H1 (cell line): ENCODE measurements at regions not wholly inside any gene's neighbourhood (a gene's known extent, or its start where the extent isn't known, plus 50 kb on each side); places are given as distances from the start of the nearest gene placed in this dataset.

Experiments
- ATF2 ChIP-seq: IDR thresholded peaks from 2 replicates; pipeline ENCODE4 v1.6.1; 2012; ENCODE audit warnings: low read length, inconsistent platforms
- BACH1 ChIP-seq: IDR thresholded peaks from 2 replicates; pipeline ENCODE4 v1.6.1; 2012; ENCODE audit warnings: low read length, improper control_type of control experiment
- BRCA1 ChIP-seq: IDR thresholded peaks from 2 replicates; pipeline ENCODE4 v1.6.1; 2012; ENCODE audit warnings: low read depth, low read length, improper control_type of control experiment
- CEBPB ChIP-seq: IDR thresholded peaks from 2 replicates; pipeline ENCODE4 v1.6.1; 2012; ENCODE audit warnings: low read depth, low read length
- FOSL1 ChIP-seq: IDR thresholded peaks from 2 replicates; pipeline ENCODE4 v1.6.1; 2011; ENCODE audit warnings: mild to moderate bottlenecking, low read depth, low read length, moderate library complexity; ENCODE audit not compliant: insufficient read depth
- GABPA ChIP-seq: IDR thresholded peaks from 2 replicates; pipeline ENCODE4 v1.6.1; 2011; ENCODE audit warnings: mild to moderate bottlenecking, low read length, moderate library complexity, borderline replicate concordance; ENCODE audit not compliant: insufficient read depth
- JUND ChIP-seq: IDR thresholded peaks from 2 replicates; pipeline ENCODE4 v1.6.1; 2011; ENCODE audit warnings: mild to moderate bottlenecking, improper control_type of control experiment, low read length
- NANOG ChIP-seq: IDR thresholded peaks from 2 replicates; pipeline ENCODE4 v1.6.1; 2011; ENCODE audit warnings: low read length, low read depth, mild to moderate bottlenecking, inconsistent platforms; ENCODE audit not compliant: insufficient read depth, poor library complexity, severe bottlenecking
- POLR2AphosphoS5 ChIP-seq: IDR thresholded peaks from 2 replicates; pipeline ENCODE4 v1.6.1; 2011; ENCODE audit warnings: low read depth, low read length
- RXRA ChIP-seq: IDR thresholded peaks from 2 replicates; pipeline ENCODE4 v1.6.1; 2011; ENCODE audit warnings: low read depth, mild to moderate bottlenecking, low read length, moderate library complexity; ENCODE audit not compliant: insufficient read depth
- SIN3A ChIP-seq, 2 experiments: IDR thresholded peaks in 1 of 2; conservative IDR thresholded peaks in 1 of 2; 2 replicates each; pipeline ENCODE4 v1.6.1; 2011 to 2012; ENCODE audit warnings: low read length in 2 of 2, improper control_type of control experiment in 1 of 2, low read depth in 1 of 2, mild to moderate bottlenecking in 1 of 2
- TF ChIP-seq, protein P1 (sequence below), 3 experiments: IDR thresholded peaks; 1 replicate in 2 of 3; 2 replicates in 1 of 3; pipeline versions ENCODE4 v1.5.1 to v1.6.1; 2011; ENCODE audit warnings: low read length in 3 of 3, mild to moderate bottlenecking in 3 of 3, inconsistent platforms in 2 of 3, low read depth in 1 of 3, moderate library complexity in 1 of 3; ENCODE audit not compliant: insufficient read depth in 1 of 3; ENCODE audit errors: control extremely low read depth in 1 of 3

GRCh38 chr1:82606546-82606945, 805.8 kb downstream of the ADGRL2 start:
- no peak for TF ChIP-seq GABPA
- TF ChIP-seq BRCA1 = no peak
- TF ChIP-seq CEBPB = no peak
- no peak for TF ChIP-seq POLR2AphosphoS5
- TF ChIP-seq ATF2 = no peak
- no peak for TF ChIP-seq NANOG
- TF ChIP-seq, protein P1, sequence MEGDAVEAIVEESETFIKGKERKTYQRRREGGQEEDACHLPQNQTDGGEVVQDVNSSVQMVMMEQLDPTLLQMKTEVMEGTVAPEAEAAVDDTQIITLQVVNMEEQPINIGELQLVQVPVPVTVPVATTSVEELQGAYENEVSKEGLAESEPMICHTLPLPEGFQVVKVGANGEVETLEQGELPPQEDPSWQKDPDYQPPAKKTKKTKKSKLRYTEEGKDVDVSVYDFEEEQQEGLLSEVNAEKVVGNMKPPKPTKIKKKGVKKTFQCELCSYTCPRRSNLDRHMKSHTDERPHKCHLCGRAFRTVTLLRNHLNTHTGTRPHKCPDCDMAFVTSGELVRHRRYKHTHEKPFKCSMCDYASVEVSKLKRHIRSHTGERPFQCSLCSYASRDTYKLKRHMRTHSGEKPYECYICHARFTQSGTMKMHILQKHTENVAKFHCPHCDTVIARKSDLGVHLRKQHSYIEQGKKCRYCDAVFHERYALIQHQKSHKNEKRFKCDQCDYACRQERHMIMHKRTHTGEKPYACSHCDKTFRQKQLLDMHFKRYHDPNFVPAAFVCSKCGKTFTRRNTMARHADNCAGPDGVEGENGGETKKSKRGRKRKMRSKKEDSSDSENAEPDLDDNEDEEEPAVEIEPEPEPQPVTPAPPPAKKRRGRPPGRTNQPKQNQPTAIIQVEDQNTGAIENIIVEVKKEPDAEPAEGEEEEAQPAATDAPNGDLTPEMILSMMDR (IDR thresholded peaks at IDR 0.05; ENCODE audit: control extremely low read depth in 1 of 3, insufficient read depth in 1 of 3, low read depth in 1 of 3, low read length in 3 of 3) = no peak
- no peak for TF ChIP-seq FOSL1
- no peak for TF ChIP-seq RXRA
- TF ChIP-seq BACH1 = no peak
- no peak for TF ChIP-seq SIN3A (conservative IDR thresholded peaks at IDR 0.05 in 1 of 2, IDR thresholded peaks at IDR 0.05 in 1 of 2; ENCODE audit: low read depth in 1 of 2, low read length in 2 of 2)
- no peak for TF ChIP-seq JUND
